SK-N-MC (cell line): ENCODE measurements at regions not wholly inside any gene's neighbourhood (a gene's known extent, or its start where the extent isn't known, plus 50 kb on each side); places are given as distances from the start of the nearest gene placed in this dataset.

Source experiments
- DNase-seq: peaks from one replicate; pipeline ENCODE4 v3.0.0-alpha.2; 2011; ENCODE audit warnings: low read depth, low spot score
- H3K27ac ChIP-seq: fragments of 200-600 bp; sonication (generic); 2 replicates; pipeline ENCODE4 v1.5.1; 2016; ENCODE audit warnings: mixed run types
- H3K36me3 ChIP-seq: fragments of 200-600 bp; sonication (generic); 2 replicates; pipeline ENCODE4 v1.6.1; 2017; ENCODE audit warnings: antibody characterized with exemption, low read length, mixed read lengths; ENCODE audit not compliant: insufficient read depth
- H3K4me3 ChIP-seq: fragments of 200-600 bp; sonication (generic); 2 replicates; pipeline ENCODE4 v1.5.1; 2016
- H3K9ac ChIP-seq: fragments of 200-600 bp; sonication (generic); 2 replicates; pipeline ENCODE4 v1.8.0; 2017; ENCODE audit warnings: mixed run types, mixed read lengths; ENCODE audit not compliant: insufficient read length
- H3K9me3 ChIP-seq: fragments of 200-600 bp; sonication (generic); 2 replicates; pipeline ENCODE4 v1.6.1; 2017; ENCODE audit warnings: low read depth, mild to moderate bottlenecking, antibody characterized with exemption, low read length, moderate library complexity, mixed read lengths
- EZH2 ChIP-seq: fragments of 200-600 bp; sonication (generic); IDR thresholded peaks from one replicate; pipeline ENCODE4 v1.6.1; 2017; ENCODE audit warnings: antibody characterized with exemption
- FOXP2 ChIP-seq: optimal IDR thresholded peaks from 2 replicates; pipeline ENCODE3; 2011; ENCODE audit warnings: mild to moderate bottlenecking, moderate library complexity; ENCODE audit not compliant: insufficient read depth; ENCODE audit errors: extremely low read length, control extremely low read depth
- POLR2AphosphoS5 ChIP-seq: IDR thresholded peaks from 2 replicates; pipeline ENCODE4 v1.6.1; 2012; ENCODE audit warnings: mild to moderate bottlenecking, low read depth, low read length, borderline replicate concordance

DNA sequence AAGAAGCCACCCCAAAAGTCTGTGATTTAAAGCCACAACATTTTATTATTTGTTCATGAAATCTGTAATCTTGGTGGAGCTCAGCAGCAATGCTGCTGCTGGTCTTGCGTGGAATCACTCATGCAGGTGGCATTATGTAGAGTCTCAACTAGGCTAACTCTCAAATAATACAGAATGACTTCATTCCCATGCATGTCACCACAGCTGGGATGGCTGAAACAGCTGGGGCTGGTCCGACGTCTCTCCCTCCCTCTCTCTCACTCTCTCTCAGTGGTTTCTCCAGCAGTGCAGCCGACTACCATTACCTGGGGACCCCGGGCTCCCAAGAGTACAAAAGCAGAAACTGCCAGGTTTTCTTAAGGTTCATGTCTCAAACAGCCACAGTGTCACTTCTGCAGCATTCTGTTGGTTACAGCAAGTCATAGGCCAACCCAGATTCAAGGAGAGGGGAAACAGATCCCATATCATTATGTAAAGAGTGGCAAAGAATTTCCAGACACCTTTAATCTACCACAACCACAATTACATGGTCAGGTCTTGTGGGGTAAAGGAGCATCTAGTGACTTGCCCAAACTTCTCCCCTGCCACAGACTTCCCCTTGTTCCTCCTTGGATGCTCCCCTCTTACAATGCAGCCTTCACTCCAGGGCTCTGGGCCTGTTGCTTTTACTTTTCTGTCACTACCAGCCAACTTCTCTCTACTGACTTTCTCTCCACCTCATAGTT is 192.0 kb upstream of the HMGA2 start:
- TF ChIP-seq POLR2AphosphoS5 (no peak), FOXP2 (no peak), EZH2 (no peak)
- no peak overlapping the region for H3K4me3 ChIP-seq
- no peak overlapping the region for H3K9ac ChIP-seq

GRCh38 chr12:65634061-65634460 is 190.2 kb upstream of the HMGA2 start:
- no peak overlapping the region for H3K9ac ChIP-seq
- DNase-seq: no peak
- TF ChIP-seq POLR2AphosphoS5 (no peak), FOXP2 (no peak), EZH2 (no peak)
- no peak overlapping the region for H3K4me3 ChIP-seq
- H3K9me3 ChIP-seq: no peaks in the 10 kb centered on the region
- H3K27ac ChIP-seq: no peak overlapping the region
- H3K36me3 ChIP-seq: no peaks in the 10 kb centered on the region

More for the DNA sequence above, 192.0 kb upstream of the HMGA2 start:
- DNase-seq: no peak
- no peaks in the 10 kb centered on the region for H3K9me3 ChIP-seq
- H3K27ac ChIP-seq: no peak overlapping the region
- H3K36me3 ChIP-seq: no peaks in the 10 kb centered on the region

GRCh38 chr12:65634626-65635331 is 189.5 kb upstream of the HMGA2 start:
- Histone ChIP-seq H3K9ac (no peak overlapping the region), H3K4me3 (no peak overlapping the region), H3K9me3 (no peaks in the 10 kb centered on the region), H3K36me3 (no peaks in the 10 kb centered on the region), H3K27ac (no peak overlapping the region)
- no peak for DNase-seq
- TF ChIP-seq POLR2AphosphoS5 (no peak), EZH2 (no peak), FOXP2 (no peak)

DNA sequence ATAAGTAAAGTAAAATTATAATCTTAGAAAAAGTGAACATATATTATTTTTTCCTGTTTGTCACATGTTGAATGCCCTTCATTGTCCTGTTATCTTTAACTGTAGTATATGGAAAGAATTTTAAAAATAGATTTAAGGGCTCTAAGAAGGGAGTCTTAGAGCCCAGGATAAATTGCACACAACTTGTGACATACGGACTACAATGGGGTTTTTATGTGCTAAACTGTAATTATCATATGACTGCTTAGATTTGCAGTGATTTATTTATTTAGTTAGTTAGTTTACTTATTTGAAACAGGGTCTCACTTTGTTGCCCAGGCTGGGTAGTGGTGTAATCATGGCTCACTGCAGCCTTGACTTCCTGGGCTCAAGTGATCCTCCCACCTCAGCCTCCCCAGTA is 187.8 kb upstream of the HMGA2 start:
- no peaks in the 10 kb centered on the region for H3K9me3 ChIP-seq
- H3K36me3 ChIP-seq: no peaks in the 10 kb centered on the region
- no peak for DNase-seq
- H3K9ac ChIP-seq: no peak overlapping the region
- no peak for TF ChIP-seq POLR2AphosphoS5
- TF ChIP-seq FOXP2: no peak
- TF ChIP-seq EZH2: no peak
- no peak overlapping the region for H3K4me3 ChIP-seq
- no peak overlapping the region for H3K27ac ChIP-seq

DNA sequence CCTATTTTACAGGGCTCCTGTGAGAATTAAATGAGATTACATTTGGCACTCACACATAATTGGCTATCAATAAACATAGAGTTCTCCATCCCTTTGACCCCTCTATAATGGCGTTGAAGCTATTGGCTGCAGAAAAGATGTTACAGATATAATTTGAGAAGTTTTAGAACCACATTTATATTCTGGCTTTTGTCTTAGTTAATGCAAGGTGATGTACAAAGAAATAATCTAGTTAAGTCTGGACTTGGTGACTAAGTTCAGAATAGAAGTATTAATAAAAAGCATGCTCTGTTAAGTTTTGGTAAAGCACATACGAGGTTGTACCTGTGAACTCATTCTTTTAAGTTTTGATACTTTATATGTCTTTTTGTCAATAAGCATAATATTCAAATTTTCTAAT is 187.1 kb upstream of the HMGA2 start:
- Histone ChIP-seq H3K9ac (no peak overlapping the region), H3K9me3 (no peaks in the 10 kb centered on the region), H3K36me3 (no peaks in the 10 kb centered on the region), H3K27ac (no peak overlapping the region), H3K4me3 (no peak overlapping the region)
- no peak for DNase-seq
- no peak for TF ChIP-seq FOXP2
- no peak for TF ChIP-seq EZH2
- TF ChIP-seq POLR2AphosphoS5: no peak

GRCh38 chr12:65637774-65638173 is 186.5 kb upstream of the HMGA2 start:
- no peak for TF ChIP-seq POLR2AphosphoS5
- no peak for TF ChIP-seq EZH2
- no peak for TF ChIP-seq FOXP2
- Histone ChIP-seq H3K9ac (no peak overlapping the region), H3K4me3 (no peak overlapping the region), H3K36me3 (no peaks in the 10 kb centered on the region), H3K9me3 (no peaks in the 10 kb centered on the region), H3K27ac (no peak overlapping the region)
- DNase-seq: no peak

DNA sequence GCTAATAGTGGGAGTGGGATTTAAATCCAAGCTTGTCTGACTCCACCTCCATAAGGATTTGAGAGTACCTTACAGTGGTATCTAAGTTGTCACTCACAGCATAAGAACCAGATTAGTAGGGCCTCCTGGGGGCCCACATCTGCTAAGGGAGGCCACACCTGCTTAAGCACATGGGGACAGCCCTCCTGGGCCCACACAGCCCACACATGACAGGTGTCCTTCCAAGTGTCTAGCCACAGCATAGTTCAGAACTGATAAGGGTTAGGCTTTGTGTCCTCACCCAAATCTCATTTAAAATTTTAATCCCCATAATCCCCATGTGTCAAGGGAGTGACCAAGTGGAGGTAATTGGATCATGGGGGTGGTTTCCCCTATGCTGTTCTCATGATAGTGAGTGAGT is 186.0 kb upstream of the HMGA2 start:
- DNase-seq: no peak
- no peak for TF ChIP-seq FOXP2
- TF ChIP-seq EZH2: no peak
- no peak for TF ChIP-seq POLR2AphosphoS5
- no peaks in the 10 kb centered on the region for H3K9me3 ChIP-seq
- H3K36me3 ChIP-seq: no peaks in the 10 kb centered on the region
- H3K9ac ChIP-seq: no peak overlapping the region
- H3K4me3 ChIP-seq: no peak overlapping the region
- no peak overlapping the region for H3K27ac ChIP-seq

- Histone ChIP-seq H3K9ac (peak overlapping the region; percentile 29), H3K36me3 (no peaks in the 10 kb centered on the region), H3K4me3 (peak overlapping the region; percentile 17; the same call in 1 of the 2 replicates), H3K27ac (peak overlapping the region; percentile 55; the same call in 1 of the 2 replicates), H3K9me3 (no peaks in the 10 kb centered on the region)
- DNase-seq: peak; percentile 59
- TF ChIP-seq FOXP2: no peak
- TF ChIP-seq EZH2: no peak
- no peak for TF ChIP-seq POLR2AphosphoS5
These were observed 183.8 kb upstream of the HMGA2 start for GRCh38 chr12:65640489-65640901.
